Right lobe of liver (tissue), 4 donors: ENCODE measurements at regions not wholly inside any gene's neighbourhood (a gene's known extent, or its start where the extent isn't known, plus 50 kb on each side); places are given as distances from the start of the nearest gene placed in this dataset.

ENCODE experiments used
- CTCF ChIP-seq, 4 donors: fragments of 200-600 bp in 3 of 4; fragments of 450-650 bp in 1 of 4; IDR thresholded peaks; one replicate each; pipeline versions ENCODE4 v1.5.1 to v1.8.0; 2016 to 2022; ENCODE audit warnings: antibody characterized with exemption in 4 of 4, mild to moderate bottlenecking in 2 of 4
- POLR2A ChIP-seq: fragments of 450-650 bp; IDR thresholded peaks from one replicate; pipeline ENCODE4 v1.6.1; 2017; ENCODE audit warnings: antibody characterized with exemption, mild to moderate bottlenecking
- donor health status: DM: no; HTN: no; CAD: no.
- donor health status: DM: no; HTN: no; CAD: no.
- donor health status: DM: no; HTN: yes; CAD: no.

- TF ChIP-seq CTCF (IDR thresholded peaks at IDR 0.05) (no peak), POLR2A (no peak)
These were observed 104.3 kb downstream of the CPN2 start for GRCh38 chr3:194246709-194247349.
